GM23338 (cell line): ENCODE measurements at regions not wholly inside any gene's neighbourhood (a gene's known extent, or its start where the extent isn't known, plus 50 kb on each side); places are given as distances from the start of the nearest gene placed in this dataset.

Experiments used
- ATAC-seq: fragments of 200-7000 bp; cut with Tn5 transposase; 3 replicates; pipeline ENCODE4 v1.9.1; 2020
- DNase-seq: peaks from one replicate; pipeline ENCODE4 v3.0.0-alpha.2; 2015; ENCODE audit warnings: low spot score
- H2AFZ ChIP-seq: fragments of 200-600 bp; sonication (generic); 2 replicates; pipeline ENCODE4 v1.8.0; 2016; ENCODE audit warnings: antibody characterized with exemption, mild to moderate bottlenecking, moderate library complexity
- H3F3A ChIP-seq: fragments of 200-600 bp; sonication (generic); replicated peaks from 2 replicates; pipeline ENCODE4 v1.8.0; 2017; ENCODE audit warnings: antibody characterized with exemption, mixed run types, low read depth
- H3K27ac ChIP-seq: fragments of 200-600 bp; sonication (generic); 2 replicates; pipeline ENCODE4 v1.6.1; 2016; ENCODE audit warnings: low read depth
- H3K27me3 ChIP-seq: fragments of 200-600 bp; sonication (generic); 2 replicates; pipeline ENCODE4 v1.8.0; 2016; ENCODE audit warnings: mild to moderate bottlenecking, mixed run types, moderate library complexity; ENCODE audit not compliant: insufficient read depth
- H3K36me3 ChIP-seq: fragments of 200-600 bp; sonication (generic); 2 replicates; pipeline ENCODE4 v1.8.0; 2016; ENCODE audit warnings: mild to moderate bottlenecking; ENCODE audit not compliant: insufficient read depth
- H3K4me1 ChIP-seq: fragments of 200-600 bp; sonication (generic); 2 replicates; pipeline ENCODE4 v1.8.0; 2016; ENCODE audit warnings: mild to moderate bottlenecking, moderate library complexity; ENCODE audit not compliant: insufficient read depth
- H3K4me2 ChIP-seq: fragments of 200-600 bp; sonication (generic); 2 replicates; pipeline ENCODE4 v1.7.1; 2017; ENCODE audit warnings: mixed run types
- H3K4me3 ChIP-seq: fragments of 200-600 bp; sonication (generic); 2 replicates; pipeline ENCODE4 v1.6.1; 2016; ENCODE audit warnings: mixed run types
- H3K79me2 ChIP-seq: fragments of 200-600 bp; sonication (generic); replicated peaks from 2 replicates; pipeline ENCODE4 v1.8.0; 2017; ENCODE audit warnings: mild to moderate bottlenecking; ENCODE audit not compliant: insufficient read depth
- H3K9me2 ChIP-seq: fragments of 200-600 bp; sonication (generic); 2 replicates; pipeline ENCODE4 v1.8.0; 2017; ENCODE audit not compliant: insufficient read depth
- H4K20me1 ChIP-seq: fragments of 200-600 bp; sonication (generic); replicated peaks from 2 replicates; pipeline ENCODE4 v1.8.0; 2017; ENCODE audit warnings: mild to moderate bottlenecking; ENCODE audit not compliant: insufficient read depth
- H3K27ac Mint-ChIP-seq: 2 replicates; pipeline ENCODE4 v1.8.0; 2020; ENCODE audit warnings: inconsistent platforms, mild to moderate bottlenecking, moderate library complexity, mixed read lengths
- H3K27me3 Mint-ChIP-seq: 3 replicates; pipeline ENCODE4 v1.8.0; 2022; ENCODE audit warnings: low read depth, mild to moderate bottlenecking, moderate library complexity, mixed read lengths, inconsistent platforms; ENCODE audit not compliant: insufficient read depth, poor library complexity
- H3K36me3 Mint-ChIP-seq: 3 replicates; pipeline ENCODE4 v1.8.0; 2021; ENCODE audit warnings: low read depth, mild to moderate bottlenecking, inconsistent platforms, moderate library complexity, mixed read lengths
- H3K4me1 Mint-ChIP-seq: 3 replicates; pipeline ENCODE4 v1.8.0; 2020; ENCODE audit warnings: mild to moderate bottlenecking, inconsistent platforms, mixed read lengths
- H3K4me3 Mint-ChIP-seq: 3 replicates; pipeline ENCODE4 v1.8.0; 2021; ENCODE audit warnings: moderate library complexity, mild to moderate bottlenecking, inconsistent platforms, mixed read lengths
- H3K9me3 Mint-ChIP-seq: 3 replicates; pipeline ENCODE4 v1.8.0; 2020; ENCODE audit warnings: moderate library complexity, mild to moderate bottlenecking, inconsistent platforms, mixed read lengths
- CREB1 ChIP-seq: fragments of 250-450 bp; sonication (Bioruptor Pico); IDR thresholded peaks from 2 replicates; pipeline ENCODE4 v1.5.0; 2020; ENCODE audit warnings: low read depth, mild to moderate bottlenecking, moderate library complexity
- ETS1 ChIP-seq: IDR thresholded peaks from 2 replicates; pipeline ENCODE4 v1.6.1; 2016; ENCODE audit warnings: antibody characterized with exemption
- EZH2 ChIP-seq: fragments of 200-600 bp; sonication (generic); IDR thresholded peaks from one replicate; pipeline ENCODE4 v1.8.0; 2017; ENCODE audit warnings: antibody characterized with exemption, mild to moderate bottlenecking, low read depth; ENCODE audit not compliant: unreplicated experiment
- POLR2AphosphoS5 ChIP-seq: IDR thresholded peaks from 2 replicates; pipeline ENCODE4 v1.6.1; 2016; ENCODE audit warnings: antibody characterized with exemption, low read depth
- REST ChIP-seq: IDR thresholded peaks from one replicate; pipeline ENCODE4 v1.6.1; 2018; ENCODE audit warnings: antibody characterized with exemption; ENCODE audit not compliant: unreplicated experiment
- ZNF114 ChIP-seq: fragments of 250-450 bp; sonication (Bioruptor Pico); IDR thresholded peaks from 2 replicates; pipeline ENCODE4 v1.5.0; 2020; ENCODE audit warnings: mild to moderate bottlenecking, moderate library complexity
- ZNF462 ChIP-seq: fragments of 250-450 bp; sonication (Bioruptor Pico); IDR thresholded peaks from 2 replicates; pipeline ENCODE4 v1.5.0; 2020; ENCODE audit warnings: mild to moderate bottlenecking, moderate library complexity

- H3K4me3 Mint-ChIP-seq, result no peak overlapping the region
- H3K9me3 Mint-ChIP-seq, result no peaks in the 10 kb centered on the region; the same call in 2 of the 3 replicates
- DNase-seq, result no peak
- no peak for ATAC-seq
- H3K9me2 ChIP-seq, result no peaks in the 10 kb centered on the region
- H3K36me3 ChIP-seq, result no peaks in the 10 kb centered on the region
- no peak overlapping the region for H3K27ac Mint-ChIP-seq
- H2AFZ ChIP-seq, result no peak overlapping the region
- H3K36me3 Mint-ChIP-seq, result no peaks in the 10 kb centered on the region
- H3K27me3 ChIP-seq, result no peaks in the 10 kb centered on the region
- H3K4me3 ChIP-seq, result no peak overlapping the region
- no peaks in the 10 kb centered on the region; the same call in 2 of the 3 replicates for H3K4me1 Mint-ChIP-seq
- no peaks in the 10 kb centered on the region for H3K4me1 ChIP-seq
- H4K20me1 ChIP-seq, result no peaks in the 10 kb centered on the region
- H3K27me3 Mint-ChIP-seq, result no peaks in the 10 kb centered on the region
- H3K4me2 ChIP-seq, result no peak overlapping the region
- no peaks in the 10 kb centered on the region for H3F3A ChIP-seq
- TF ChIP-seq CREB1, result no peak
- no peak for TF ChIP-seq POLR2AphosphoS5
- no peak for TF ChIP-seq ZNF114 (CRISPR knock-in tag)
- no peak for TF ChIP-seq ETS1
- TF ChIP-seq REST, result no peak
- no peak for TF ChIP-seq ZNF462
- no peak for TF ChIP-seq EZH2
- H3K79me2 ChIP-seq, result no peaks in the 10 kb centered on the region
- no peak overlapping the region for H3K27ac ChIP-seq
Measured at GRCh38 chr14:48970943-48971342, 615.2 kb downstream of the RPS29 start.
